TTC549 (cell line): ENCODE measurements at regions not wholly inside any gene's neighbourhood (a gene's known extent, or its start where the extent isn't known, plus 50 kb on each side); places are given as distances from the start of the nearest gene placed in this dataset.

ENCODE experiments used
- FAIRE-seq: peaks from 2 replicates; lab custom pipeline; 2012; peaks lifted over from hg19 to GRCh38; lab: Jason Lieb, UNC

- peak; percentile 54 for FAIRE-seq
These were observed 408.8 kb downstream of the PLA2G4A start for GRCh38 chr1:187237542-187237941.

- no peak for FAIRE-seq
These were observed 413.2 kb downstream of the PLA2G4A start for GRCh38 chr1:187241971-187242370.

GRCh38 chr1:187244623-187245022 lies 415.9 kb downstream of the PLA2G4A start:
- no peak for FAIRE-seq

- FAIRE-seq, result no peak
These were observed 416.5 kb downstream of the PLA2G4A start for GRCh38 chr1:187245201-187245600.

GRCh38 chr1:187249196-187249595 lies 420.4 kb downstream of the PLA2G4A start:
- FAIRE-seq, result no peak

GRCh38 chr1:187252923-187253322 lies 424.2 kb downstream of the PLA2G4A start:
- no peak for FAIRE-seq

GRCh38 chr1:187257476-187257875 lies 428.7 kb downstream of the PLA2G4A start:
- no peak for FAIRE-seq

- FAIRE-seq, result no peak
These were observed 432.9 kb downstream of the PLA2G4A start for GRCh38 chr1:187261637-187262036.

- no peak for FAIRE-seq
These were observed 434.0 kb downstream of the PLA2G4A start for GRCh38 chr1:187262731-187263130.

- FAIRE-seq, result peak; percentile 99
These were observed 436.4 kb downstream of the PLA2G4A start for GRCh38 chr1:187264995-187265602.

GRCh38 chr1:187266051-187266450 lies 437.3 kb downstream of the PLA2G4A start:
- FAIRE-seq, result no peak

- FAIRE-seq, result no peak
These were observed 439.1 kb downstream of the PLA2G4A start for GRCh38 chr1:187267827-187268226.

GRCh38 chr1:187270256-187270655 lies 441.5 kb downstream of the PLA2G4A start:
- no peak for FAIRE-seq

GRCh38 chr1:187275346-187275745 lies 446.6 kb downstream of the PLA2G4A start:
- FAIRE-seq, result no peak

GRCh38 chr1:187275985-187276575 lies 447.3 kb downstream of the PLA2G4A start:
- FAIRE-seq, result no peak

GRCh38 chr1:187276677-187277076 lies 447.9 kb downstream of the PLA2G4A start:
- peak; percentile 49 for FAIRE-seq

GRCh38 chr1:187280031-187280430 lies 451.3 kb downstream of the PLA2G4A start:
- no peak for FAIRE-seq

- FAIRE-seq, result no peak
These were observed 452.3 kb downstream of the PLA2G4A start for GRCh38 chr1:187281085-187281484.

- no peak for FAIRE-seq
These were observed 455.2 kb downstream of the PLA2G4A start for GRCh38 chr1:187283984-187284383.

GRCh38 chr1:187294421-187295201 lies 465.9 kb downstream of the PLA2G4A start:
- FAIRE-seq, result peak; percentile 80

GRCh38 chr1:187300081-187300480 lies 471.3 kb downstream of the PLA2G4A start:
- no peak for FAIRE-seq

- FAIRE-seq, result no peak
These were observed 478.1 kb downstream of the PLA2G4A start for GRCh38 chr1:187306710-187307415.
